Activated CD8-positive, alpha-beta memory T cell treated with anti-CD3 and anti-CD28 coated beads for 36 hours (primary cell): ENCODE measurements at regions not wholly inside any gene's neighbourhood (a gene's known extent, or its start where the extent isn't known, plus 50 kb on each side); places are given as distances from the start of the nearest gene placed in this dataset.
"Not testable (repeated sequence)": the region's sequence is repeated elsewhere in the genome, so short reads cannot be mapped to it uniquely, and the experiment has no call there.

Experiments used
- CTCF ChIA-PET: fragments of 350-600 bp; sonication (Branson Sonifier 250); formaldehyde crosslinking; loops from one replicate; lab custom pipeline; 2021; ENCODE audit warnings: antibody characterized with exemption; lab: Charles Lee
- POLR2A ChIA-PET: fragments of 350-600 bp; sonication (Branson Sonifier 250); formaldehyde crosslinking; loops from one replicate; lab custom pipeline; 2021; ENCODE audit warnings: antibody characterized with exemption; lab: Charles Lee

DNA sequence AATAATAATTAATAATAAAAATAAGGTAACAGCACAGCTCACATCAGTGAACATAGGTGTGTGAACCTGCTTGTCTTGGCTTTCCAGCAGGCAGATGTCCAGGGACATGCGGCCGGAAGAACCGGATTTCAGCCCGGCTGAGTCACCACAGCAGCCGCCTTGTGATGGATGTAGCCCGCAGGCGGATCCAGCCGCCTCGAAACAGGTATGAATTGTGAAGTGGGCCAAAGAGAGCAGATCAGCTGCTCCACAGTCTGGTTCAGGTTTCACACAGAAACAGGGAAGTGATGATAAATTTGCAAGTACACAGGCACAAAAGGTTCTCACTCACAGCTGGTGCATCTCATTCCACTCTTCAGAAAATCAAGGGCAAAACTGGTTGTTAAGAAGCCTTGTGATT is 55.1 kb downstream of the ID4 start:
- POLR2A ChIA-PET, result no interaction called here

DNA sequence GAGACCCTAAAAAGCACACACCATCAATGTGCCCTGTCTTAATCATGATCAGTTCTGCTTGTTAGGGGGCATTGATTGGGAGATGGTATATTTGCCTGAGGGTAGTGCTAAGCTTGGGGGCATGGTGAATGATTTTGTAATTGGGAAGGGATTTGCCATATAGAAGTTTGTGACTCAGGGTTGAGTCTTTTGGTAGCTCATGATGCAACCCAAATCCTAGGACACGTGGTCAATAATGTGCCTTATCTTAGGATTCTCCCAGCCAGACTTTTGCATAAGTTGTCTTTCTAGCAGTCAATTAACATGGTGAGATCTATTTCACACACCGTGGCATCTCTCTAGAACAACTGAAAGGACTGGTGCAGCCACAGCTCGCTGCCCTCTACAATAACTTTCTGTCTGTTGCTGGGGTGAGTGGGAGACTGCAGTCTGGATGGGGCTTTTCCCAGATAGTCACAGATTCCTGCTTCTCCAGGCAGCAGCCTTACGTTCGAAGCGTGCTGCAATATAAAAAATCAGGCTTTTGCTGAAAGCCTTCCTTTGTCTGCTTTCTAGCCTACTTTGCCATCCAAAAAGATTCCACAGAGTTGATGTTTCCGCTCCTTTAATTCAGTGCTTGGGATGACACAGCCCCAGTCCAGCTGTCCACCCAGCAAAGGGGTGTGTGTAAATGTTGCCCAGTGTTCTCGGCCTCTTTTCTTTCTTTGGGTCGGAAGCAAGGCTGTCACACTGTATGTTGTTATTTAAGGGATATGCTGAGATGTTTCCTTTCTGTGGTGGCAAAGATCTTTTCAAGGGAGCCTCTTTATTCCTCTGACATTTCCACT is 58.9 kb downstream of the ID4 start:
- CTCF ChIA-PET, result no interaction called here
- POLR2A ChIA-PET, result no interaction called here

More for the DNA sequence above, 55.1 kb downstream of the ID4 start:
- CTCF ChIA-PET, result no interaction called here

DNA sequence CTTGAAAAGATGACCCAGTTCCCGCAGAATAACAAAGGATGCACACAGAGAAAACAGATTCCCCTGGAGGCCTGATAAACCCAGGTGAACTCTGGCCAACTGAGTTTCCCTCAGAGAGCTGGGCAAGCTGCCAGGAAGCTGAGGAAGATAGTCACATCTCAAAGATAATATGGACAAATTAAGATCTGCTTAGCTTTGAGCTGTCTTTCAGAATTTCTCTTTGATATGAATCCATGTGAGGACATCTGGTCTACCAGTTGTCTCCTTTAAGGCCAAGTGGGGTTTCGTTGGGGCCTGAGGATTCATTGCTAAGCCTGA is 59.5 kb downstream of the ID4 start:
- ChIA-PET CTCF (no interaction called here), POLR2A (no interaction called here)

DNA sequence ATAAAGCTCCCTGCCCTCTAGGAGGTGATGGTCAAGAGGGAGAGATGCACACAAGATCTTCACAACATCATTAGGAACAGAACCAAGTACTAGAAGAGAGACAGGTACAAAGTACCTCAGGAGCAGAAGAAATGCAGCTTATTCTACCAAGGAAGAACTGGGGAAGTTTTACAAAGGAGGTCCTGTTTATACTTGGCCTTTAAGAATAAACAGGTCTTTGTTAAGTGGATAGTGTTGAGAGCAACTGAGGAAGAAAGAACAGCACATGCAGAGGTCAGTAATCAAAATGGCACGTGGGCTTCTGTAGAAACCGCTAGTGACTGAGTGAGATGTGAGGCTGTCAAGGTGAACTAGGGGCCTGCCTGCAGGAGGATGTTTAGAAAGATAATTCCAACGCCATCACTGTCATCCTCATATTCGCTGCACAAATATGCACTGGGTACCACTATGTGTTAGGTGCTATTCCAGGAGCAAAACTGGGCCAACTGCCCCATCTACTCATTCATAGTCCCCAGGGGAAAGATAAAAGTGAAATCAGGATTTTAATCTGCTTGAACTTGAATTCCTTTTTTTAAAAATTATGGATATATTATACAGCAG is 61.1 kb downstream of the ID4 start:
- CTCF ChIA-PET, result no interaction called here
- POLR2A ChIA-PET, result no interaction called here

DNA sequence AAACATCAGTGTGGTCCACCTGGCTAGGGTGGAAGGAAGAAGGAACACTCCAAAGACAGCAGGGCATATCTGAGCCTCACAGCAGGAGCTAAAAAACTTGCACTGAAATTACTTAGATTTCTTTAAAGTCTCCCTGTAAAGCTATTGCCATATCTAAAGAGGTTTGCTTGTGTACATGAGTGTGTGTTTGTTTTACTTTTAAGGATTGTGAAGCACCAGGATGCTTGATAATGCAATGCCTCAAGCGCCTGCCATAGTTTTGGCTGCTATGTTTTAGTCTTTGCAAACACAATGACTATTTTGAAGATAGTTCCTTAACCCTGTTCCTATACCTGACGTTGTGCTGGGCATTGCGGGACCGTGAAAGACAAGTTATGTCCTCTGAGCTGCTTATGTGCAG is 65.0 kb downstream of the ID4 start:
- ChIA-PET POLR2A (no interaction called here), CTCF (no interaction called here)

DNA sequence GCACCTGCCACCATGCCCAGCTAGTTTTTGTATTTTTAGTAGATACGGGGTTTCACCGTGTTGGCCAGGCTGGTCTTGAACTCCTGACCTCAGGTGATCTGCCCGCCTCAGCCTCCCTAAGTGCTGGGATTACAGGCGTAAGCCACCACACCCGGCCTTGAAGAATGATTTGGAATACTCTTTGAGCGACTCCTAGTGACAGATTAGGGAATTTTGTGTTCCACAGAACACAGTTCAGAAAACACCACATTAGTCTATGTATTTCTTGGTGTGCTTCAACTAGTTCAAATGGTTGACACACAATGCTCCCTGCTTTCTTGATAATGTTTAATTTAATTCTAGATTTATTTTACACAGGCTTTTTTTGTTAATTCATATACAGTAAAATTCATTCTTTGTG is 67.2 kb downstream of the ID4 start:
- CTCF ChIA-PET, POLR2A ChIA-PET: not testable (repeated sequence)

DNA sequence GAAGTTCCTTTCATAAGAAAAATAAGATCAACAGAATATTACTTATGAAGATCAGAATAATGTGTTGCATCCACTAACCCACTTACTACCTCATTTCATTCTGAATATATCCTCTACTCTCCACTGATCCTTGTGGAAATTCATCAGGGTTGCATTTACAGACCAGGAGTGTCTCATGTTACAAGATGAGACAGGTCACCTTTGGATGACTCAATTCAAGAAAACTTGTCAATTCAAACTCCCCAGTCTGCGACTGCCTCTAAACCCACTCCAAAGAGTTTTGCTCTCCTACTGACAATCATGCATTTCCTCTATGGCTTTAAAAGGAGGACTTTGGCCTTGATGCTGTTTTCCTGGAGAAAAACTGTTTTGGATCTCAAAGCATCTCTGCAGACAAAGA is 68.4 kb downstream of the ID4 start:
- ChIA-PET POLR2A (no interaction called here), CTCF (no interaction called here)

DNA sequence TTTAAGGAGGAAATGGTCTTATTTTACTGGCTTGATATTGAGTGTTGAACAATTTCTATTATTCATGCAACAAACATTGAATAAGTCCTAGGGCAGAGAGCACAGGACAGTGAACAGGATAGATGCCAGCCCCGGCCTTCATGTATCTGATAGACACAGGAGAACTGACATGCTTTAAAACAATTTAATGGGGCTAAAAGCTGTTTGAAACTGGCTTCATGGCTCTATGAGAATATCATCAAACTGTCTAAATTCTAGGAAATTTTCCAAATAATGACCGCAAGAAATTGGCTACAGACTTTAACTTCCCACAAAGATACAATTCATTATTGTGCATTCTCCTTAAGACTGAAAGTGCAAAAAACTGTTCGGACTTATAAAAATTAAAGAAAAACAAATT is 69.0 kb downstream of the ID4 start:
- CTCF ChIA-PET, result no interaction called here
- POLR2A ChIA-PET, result no interaction called here

DNA sequence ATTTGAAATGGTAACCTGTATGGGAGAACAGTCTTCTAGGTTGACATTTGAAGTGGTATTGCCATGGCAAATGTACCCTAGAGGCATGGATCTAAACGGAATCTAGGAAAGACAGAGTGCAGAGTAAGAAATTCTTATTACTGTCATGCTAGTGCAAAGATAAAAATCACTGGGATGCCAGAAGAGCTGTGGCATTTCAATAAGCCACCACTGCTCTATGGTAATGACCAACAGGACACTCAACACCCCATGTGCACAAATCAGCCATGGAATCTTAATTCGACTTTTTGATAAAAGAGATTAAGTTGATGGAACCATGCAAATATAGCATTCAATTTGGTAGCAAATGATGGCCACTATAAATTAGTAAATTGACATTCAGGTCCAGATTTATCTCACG is 74.1 kb downstream of the ID4 start:
- ChIA-PET CTCF (no interaction called here), POLR2A (no interaction called here)

DNA sequence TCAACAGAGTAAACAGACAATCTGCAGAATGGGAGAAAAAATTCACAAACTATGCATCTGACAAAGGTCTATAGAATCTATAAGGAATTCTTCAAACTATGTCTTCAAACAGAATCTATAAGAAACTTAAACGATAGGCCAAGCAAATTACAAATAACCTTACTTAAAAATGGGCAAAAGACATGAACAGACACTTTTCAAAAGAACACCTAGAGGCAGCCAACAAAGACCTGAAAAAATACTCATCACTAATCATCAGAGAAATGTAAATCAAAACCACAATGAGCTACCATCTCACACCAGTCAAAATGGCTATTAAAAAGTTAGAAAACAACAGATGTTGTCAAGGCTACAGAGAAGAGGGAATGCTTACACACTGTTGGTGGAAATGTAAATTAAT is 81.3 kb downstream of the ID4 start:
- ChIA-PET POLR2A (no interaction called here), CTCF (no interaction called here)

DNA sequence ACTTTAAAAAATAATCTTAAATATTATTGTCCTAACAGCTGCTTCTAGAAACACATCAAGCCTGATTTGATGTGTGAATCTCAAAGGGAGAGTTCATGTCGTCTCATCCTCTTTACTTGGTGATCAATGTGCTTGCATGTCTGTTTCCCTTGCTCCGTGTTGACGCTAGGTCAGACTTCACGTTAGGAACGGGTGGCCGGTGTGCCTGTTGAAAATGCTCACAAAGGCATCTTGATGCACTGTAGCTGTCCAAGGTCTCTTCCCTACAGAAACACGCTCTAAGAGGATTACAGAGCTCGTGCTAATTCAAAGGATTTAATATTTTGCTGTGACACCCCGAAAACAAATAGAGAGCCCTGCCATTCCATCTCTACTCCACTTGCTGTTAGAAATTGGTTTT is 84.6 kb downstream of the ID4 start:
- ChIA-PET POLR2A (no interaction called here), CTCF (no interaction called here)

DNA sequence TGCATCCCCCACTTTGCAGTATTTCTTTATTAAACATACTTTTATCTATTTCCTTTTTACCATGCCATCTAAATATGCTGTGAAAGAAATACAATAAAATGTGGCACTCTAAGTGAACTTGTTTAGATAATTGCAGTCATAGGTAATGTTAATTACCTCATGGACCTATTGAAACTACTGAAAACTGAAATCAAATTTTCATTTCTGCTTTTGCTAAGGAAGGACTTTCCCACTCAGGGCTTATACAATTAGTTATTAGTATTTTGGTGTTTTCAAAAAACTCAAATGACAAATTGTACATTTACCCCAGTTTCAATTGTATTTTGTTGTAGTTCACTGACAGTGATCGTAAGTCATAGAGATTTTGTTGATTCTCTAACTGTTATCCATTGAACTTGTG is 88.4 kb downstream of the ID4 start:
- POLR2A ChIA-PET, result no interaction called here
- CTCF ChIA-PET, result no interaction called here

DNA sequence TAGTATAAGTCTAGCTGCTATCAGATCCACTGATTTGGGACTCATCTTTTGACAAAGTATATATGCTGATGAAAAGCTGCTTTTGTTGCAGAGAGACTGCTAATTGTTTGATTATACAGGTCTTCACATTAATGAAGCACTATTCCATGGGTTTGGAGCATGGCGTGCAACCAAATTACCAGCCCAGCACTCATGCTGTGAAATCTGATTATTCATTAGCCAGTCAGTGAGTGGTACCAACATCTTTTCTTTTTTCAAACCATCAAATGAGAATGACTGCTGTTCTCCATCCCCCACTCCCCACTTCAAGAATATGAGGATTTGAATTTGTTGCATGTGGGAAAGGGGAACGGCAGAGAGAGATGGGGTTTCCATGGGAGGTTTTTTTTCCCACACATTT is 91.3 kb downstream of the ID4 start:
- ChIA-PET POLR2A (no interaction called here), CTCF (no interaction called here)

DNA sequence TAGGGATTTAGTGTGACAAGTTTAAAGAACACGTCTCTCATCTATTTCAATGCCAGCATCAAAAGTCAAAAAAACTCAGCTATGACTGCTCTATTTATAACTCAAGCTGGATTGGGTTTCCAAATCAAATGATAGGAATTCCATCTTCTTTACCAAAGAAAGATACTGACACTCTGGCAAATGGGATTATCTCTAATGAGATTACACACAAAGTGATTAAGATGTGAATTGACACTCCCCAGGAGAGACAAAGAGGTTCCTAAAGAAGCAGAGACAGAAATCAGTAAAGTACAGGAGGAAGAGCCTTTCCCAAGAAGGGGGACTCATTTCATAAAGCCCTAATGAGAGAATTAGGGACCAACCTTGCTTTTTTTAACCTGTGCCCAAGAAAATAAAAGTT is 92.1 kb downstream of the ID4 start:
- ChIA-PET CTCF (no interaction called here), POLR2A (no interaction called here)

DNA sequence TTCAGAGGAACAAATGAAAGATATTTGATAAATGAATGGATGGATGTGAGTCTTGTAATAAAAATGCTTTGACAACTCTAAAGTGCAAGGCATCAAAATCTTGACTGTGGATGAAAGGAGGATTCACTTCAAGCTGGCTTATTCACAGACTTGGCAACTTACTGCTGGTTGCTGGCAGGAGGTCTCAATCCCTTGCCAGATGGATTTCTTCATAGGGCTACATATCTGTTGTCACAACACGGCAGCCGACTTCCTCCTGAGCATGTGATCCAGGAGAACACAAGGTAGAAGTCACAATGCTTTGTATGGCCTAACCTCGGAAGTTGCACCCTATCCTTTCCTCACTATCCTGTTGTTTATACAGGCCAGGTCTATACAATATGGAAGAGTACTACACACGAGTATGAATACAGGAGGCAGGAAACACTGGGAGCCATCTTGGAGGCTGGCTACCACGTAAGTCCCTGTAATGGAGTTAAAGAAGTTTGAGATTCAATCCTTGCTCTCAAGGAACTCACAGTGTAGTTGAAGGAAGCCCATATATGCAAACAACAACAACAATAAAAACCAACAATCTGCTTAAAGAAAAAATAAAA is 97.9 kb downstream of the ID4 start:
- POLR2A ChIA-PET, result no interaction called here
- CTCF ChIA-PET, result no interaction called here

DNA sequence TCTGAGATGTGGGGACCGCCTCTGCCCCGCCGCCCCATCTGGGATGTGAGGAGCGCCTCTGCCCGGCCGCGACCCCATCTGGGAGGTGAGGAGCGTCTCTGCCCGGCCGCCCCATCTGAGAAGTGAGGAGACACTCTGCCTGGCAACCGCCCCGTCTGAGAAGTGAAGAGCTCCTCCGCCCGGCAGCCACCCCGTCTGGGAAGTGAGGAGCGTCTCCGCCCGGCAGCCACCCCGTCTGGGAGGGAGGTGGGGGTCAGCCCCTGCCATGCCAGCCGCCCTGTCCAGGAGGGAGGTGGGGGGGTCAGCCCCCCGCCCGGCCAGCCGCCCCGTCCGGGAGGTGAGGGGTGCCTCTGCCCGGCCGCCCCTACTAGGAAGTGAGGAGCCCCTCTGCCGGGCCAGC is 102.2 kb downstream of the ID4 start:
- CTCF ChIA-PET, POLR2A ChIA-PET: not testable (repeated sequence)

DNA sequence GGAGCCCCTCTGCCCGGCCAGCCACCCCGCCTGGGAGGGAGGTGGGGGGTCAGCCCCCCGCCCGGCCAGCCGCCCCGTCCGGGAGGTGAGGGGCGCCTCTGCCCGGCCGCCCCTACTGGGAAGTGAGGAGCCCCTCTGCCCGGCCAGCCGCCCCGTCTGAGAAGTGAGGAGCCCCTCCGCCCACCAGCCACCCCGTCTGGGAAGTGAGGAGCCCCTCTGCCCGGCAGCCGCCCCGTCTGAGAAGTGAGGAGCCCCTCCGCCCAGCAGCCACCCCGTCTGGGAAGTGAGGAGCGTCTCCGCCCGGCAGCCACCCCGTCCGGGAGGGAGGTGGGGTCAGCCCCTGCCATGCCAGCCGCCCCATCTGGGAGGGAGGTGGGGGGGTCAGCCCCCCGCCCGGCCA is 102.8 kb downstream of the ID4 start:
- CTCF ChIA-PET, POLR2A ChIA-PET: not testable (repeated sequence)

DNA sequence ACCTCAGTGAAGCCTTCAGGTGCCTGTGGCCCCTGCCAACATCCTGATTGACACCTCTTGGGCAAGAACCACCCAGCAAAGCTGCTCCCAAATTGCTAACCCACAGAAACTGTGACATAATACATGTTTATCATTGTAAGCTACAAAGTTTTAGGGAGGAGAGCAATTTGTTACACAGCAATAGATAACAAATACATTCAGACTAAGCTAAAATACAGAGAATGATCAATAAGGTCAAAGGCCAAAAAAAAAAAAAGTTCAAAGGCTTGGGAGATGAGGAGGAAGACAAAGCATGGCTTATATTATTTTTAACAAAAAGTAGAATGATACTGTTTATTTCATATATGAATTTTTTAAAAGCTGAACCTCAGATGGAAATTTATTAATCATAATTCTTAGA is 105.9 kb downstream of the ID4 start:
- ChIA-PET CTCF (no interaction called here), POLR2A (no interaction called here)

DNA sequence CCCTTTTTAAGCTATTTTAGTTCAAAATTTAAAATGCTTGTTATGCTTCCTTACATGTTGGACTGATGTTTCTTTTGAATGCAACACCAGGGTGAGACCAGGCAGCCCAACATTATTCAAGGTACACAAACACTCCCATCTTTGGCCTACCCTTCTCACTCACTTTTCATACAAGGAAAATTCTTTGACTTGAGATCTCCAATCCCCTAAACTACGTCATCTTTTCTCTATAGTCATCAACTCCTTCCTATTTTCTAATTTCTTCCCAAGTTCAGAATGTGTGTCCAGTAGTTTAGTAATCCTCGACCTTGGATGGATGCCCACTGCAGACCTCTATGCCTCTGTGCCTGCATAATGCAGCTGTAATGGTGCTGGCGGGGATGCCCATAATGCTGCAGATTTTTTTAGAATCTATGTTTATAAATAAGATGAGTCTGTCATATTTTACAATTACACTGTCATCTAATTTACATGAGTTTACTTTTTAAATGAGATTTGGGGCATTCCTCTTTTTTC is 108.7 kb downstream of the ID4 start:
- ChIA-PET CTCF (interaction anchor here (0.7 kb wide), 1 partner anchor 339 kb away, joined by 3 read pairs; no protein-coding TSS in a partner anchor), POLR2A (no interaction called here)

DNA sequence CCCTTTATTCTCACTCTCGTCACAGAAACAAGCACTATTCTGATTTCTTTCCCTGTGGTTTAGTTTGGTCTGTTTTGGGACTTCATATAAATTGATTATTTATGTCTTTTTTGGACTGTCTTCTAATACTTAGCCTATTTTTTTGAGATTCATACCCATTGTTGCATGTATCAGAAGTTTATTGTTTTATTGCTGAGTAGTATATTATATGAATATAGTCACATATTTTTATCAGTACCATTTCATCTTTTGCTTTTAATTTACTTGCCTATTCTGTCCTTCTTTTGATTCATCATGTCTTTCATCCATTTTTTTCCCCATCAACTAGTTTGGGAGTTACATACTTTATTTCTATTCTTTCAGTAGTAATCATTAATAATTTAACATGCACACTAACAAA is 112.0 kb downstream of the ID4 start:
- CTCF ChIA-PET, result no interaction called here
- POLR2A ChIA-PET, result no interaction called here

DNA sequence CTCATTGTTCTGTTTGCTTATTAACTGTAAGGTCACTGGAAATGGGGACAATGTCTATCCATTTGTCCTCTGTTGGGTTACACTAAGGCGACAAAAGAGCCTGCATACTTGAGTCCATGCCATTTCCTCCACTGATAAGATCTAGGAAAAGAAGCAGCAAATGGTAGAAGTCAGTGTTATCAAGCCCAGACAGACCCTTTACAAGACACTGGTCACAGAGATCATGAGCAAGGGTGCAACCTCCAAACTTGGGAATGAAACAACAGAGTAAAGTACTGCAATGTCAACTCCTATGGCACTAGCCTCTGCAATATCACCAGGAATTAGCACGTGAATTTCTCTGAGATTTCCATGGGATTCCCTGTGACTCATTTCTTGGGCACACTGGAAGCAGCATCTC is 126.9 kb downstream of the ID4 start:
- ChIA-PET CTCF (no interaction called here), POLR2A (no interaction called here)
